ENCODE measurements at regions not wholly inside any gene's neighbourhood (a gene's known extent, or its start where the extent isn't known, plus 50 kb on each side); places are given as distances from the start of the nearest gene placed in this dataset.

- DNase-seq (ENCODE audit: low read depth, low spot score) = no peak
- Histone ChIP-seq H3K4me3 (ENCODE audit: low read depth in 2 of 2, low read length in 2 of 2) (no peak overlapping the region), H3K27me3 (ENCODE audit: control insufficient read depth, insufficient read depth, low read length) (no peaks in the 10 kb centered on the region), H3K36me3 (ENCODE audit: control insufficient read depth, insufficient read depth, low read length) (no peaks in the 10 kb centered on the region), H3K9me3 (ENCODE audit: control insufficient read depth, insufficient read depth, low read depth, low read length) (no peaks in the 10 kb centered on the region), H3K4me1 (ENCODE audit: control insufficient read depth, insufficient read depth, low read length) (no peaks in the 10 kb centered on the region), H3K27ac (ENCODE audit: low read length) (no peak overlapping the region)
- no TSS peak for BruUV-seq (replicated peaks)
- intact Hi-C loops (cut with micrococcal nuclease; ENCODE audit: unreplicated experiment) (loop anchor here (5.0 kb wide), 1 partner anchor 71 kb away; no protein-coding TSS in a partner anchor), in situ Hi-C loops (cut with HindIII; ENCODE audit: low pct_unique_long_range_greater_than_20kb, low sequenced_read_pairs) (no loop called here)
- CTCF ChIA-PET = interaction anchor here (1.4 kb wide), 1 partner anchor 74 kb away, joined by 3 read pairs; no protein-coding TSS in a partner anchor
- TF ChIP-seq CTCF (IDR thresholded peaks at IDR 0.05) (no peak), SIN3A (IDR thresholded peaks at IDR 0.05; ENCODE audit: borderline replicate concordance, insufficient read depth, low read depth, low read length) (no peak), POLR2AphosphoS5 (IDR thresholded peaks at IDR 0.05; ENCODE audit: low read depth, low read length) (no peak), TCF7L2 (IDR thresholded peaks at IDR 0.05; ENCODE audit: low read depth, low read length) (no peak), REST (IDR thresholded peaks at IDR 0.05; ENCODE audit: insufficient read depth in 1 of 2, low read depth in 2 of 2, low read length in 1 of 2) (no peak)
- ATAC-seq = no peak
- POLR2A ChIA-PET = interaction anchor here (0.5 kb wide), 1 partner anchor 40 kb away, joined by 4 read pairs; no protein-coding TSS in a partner anchor
Measured at GRCh38 chr9:135413461-135413860, 66.1 kb upstream of the PPP1R26 start.

GRCh38 chr9:135414293-135414692 is 65.3 kb upstream of the PPP1R26 start:
- Histone ChIP-seq H3K9me3 (ENCODE audit: control insufficient read depth, insufficient read depth, low read depth, low read length) (no peaks in the 10 kb centered on the region), H3K4me3 (ENCODE audit: low read depth in 2 of 2, low read length in 2 of 2) (no peak overlapping the region), H3K27me3 (ENCODE audit: control insufficient read depth, insufficient read depth, low read length) (no peaks in the 10 kb centered on the region), H3K4me1 (ENCODE audit: control insufficient read depth, insufficient read depth, low read length) (no peaks in the 10 kb centered on the region), H3K36me3 (ENCODE audit: control insufficient read depth, insufficient read depth, low read length) (no peaks in the 10 kb centered on the region), H3K27ac (ENCODE audit: low read length) (no peak overlapping the region)
- TF ChIP-seq SIN3A (IDR thresholded peaks at IDR 0.05; ENCODE audit: borderline replicate concordance, insufficient read depth, low read depth, low read length) (no peak), REST (IDR thresholded peaks at IDR 0.05; ENCODE audit: insufficient read depth in 1 of 2, low read depth in 2 of 2, low read length in 1 of 2) (no peak), POLR2AphosphoS5 (IDR thresholded peaks at IDR 0.05; ENCODE audit: low read depth, low read length) (no peak), TCF7L2 (IDR thresholded peaks at IDR 0.05; ENCODE audit: low read depth, low read length) (no peak), CTCF (IDR thresholded peaks at IDR 0.05) (no peak)
- ChIA-PET POLR2A (no interaction called here), CTCF (no interaction called here)
- BruUV-seq (replicated peaks) = no TSS peak
- DNase-seq (ENCODE audit: low read depth, low spot score) = no peak
- ATAC-seq = no peak
- in situ Hi-C loops (cut with HindIII; ENCODE audit: low pct_unique_long_range_greater_than_20kb, low sequenced_read_pairs) = no loop called here
- intact Hi-C loops (cut with micrococcal nuclease; ENCODE audit: unreplicated experiment) = loop anchor here (5.0 kb wide), 1 partner anchor 72 kb away; no protein-coding TSS in a partner anchor
